ENCODE measurements at regions not wholly inside any gene's neighbourhood (a gene's known extent, or its start where the extent isn't known, plus 50 kb on each side); places are given as distances from the start of the nearest gene placed in this dataset.

- no peak for TF ChIP-seq CTCF (IDR thresholded peaks at IDR 0.05)
- no peak for TF ChIP-seq POLR2A (IDR thresholded peaks at IDR 0.05)
Measured at GRCh38 chr4:158964728-158965124, 138.2 kb upstream of the RAPGEF2 start.

Data from lower leg skin (tissue), 3 donors.